ENCODE measurements at regions not wholly inside any gene's neighbourhood (a gene's known extent, or its start where the extent isn't known, plus 50 kb on each side); places are given as distances from the start of the nearest gene placed in this dataset.

DNA sequence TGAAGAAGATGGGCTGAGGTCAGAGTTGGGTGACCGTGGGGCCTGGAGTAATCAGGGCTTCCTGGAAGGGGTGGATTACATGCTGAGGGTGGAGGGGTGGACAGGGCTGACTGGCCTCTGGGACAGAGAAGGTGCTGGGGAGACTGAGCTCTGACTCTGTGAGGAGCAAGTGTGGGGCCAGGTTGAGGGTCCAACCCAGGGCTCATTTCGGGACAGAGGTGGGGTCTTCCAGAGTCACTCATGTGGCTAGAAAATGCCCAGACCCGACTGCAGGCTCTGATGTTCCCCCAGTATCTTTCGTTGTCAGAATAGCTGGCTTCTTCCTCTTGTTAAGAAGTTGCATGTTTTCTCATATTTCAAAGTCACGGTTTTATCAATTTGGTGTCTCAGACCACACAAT lies 311.8 kb downstream of the PTPRU start:
- intact Hi-C loops (cut with DNase I; ENCODE audit: low total_unique reads): no loop called here
- H3K27me3 ChIP-seq (replicated peaks in 1 of 7): peaks cover 0 to 10% (median 0%) of the 10 kb centered on the region in 7 donors
- DNase-seq: peak; percentile 33
- WGBS, 5 donors: 44 to 52% (median 47%) methylated on average over 5 of the region's 5 CpGs
- H3K4me3 ChIP-seq: no peak overlapping the region
- no peak for TF ChIP-seq POLR2A (IDR thresholded peaks at IDR 0.05)
- TF ChIP-seq, protein P1, sequence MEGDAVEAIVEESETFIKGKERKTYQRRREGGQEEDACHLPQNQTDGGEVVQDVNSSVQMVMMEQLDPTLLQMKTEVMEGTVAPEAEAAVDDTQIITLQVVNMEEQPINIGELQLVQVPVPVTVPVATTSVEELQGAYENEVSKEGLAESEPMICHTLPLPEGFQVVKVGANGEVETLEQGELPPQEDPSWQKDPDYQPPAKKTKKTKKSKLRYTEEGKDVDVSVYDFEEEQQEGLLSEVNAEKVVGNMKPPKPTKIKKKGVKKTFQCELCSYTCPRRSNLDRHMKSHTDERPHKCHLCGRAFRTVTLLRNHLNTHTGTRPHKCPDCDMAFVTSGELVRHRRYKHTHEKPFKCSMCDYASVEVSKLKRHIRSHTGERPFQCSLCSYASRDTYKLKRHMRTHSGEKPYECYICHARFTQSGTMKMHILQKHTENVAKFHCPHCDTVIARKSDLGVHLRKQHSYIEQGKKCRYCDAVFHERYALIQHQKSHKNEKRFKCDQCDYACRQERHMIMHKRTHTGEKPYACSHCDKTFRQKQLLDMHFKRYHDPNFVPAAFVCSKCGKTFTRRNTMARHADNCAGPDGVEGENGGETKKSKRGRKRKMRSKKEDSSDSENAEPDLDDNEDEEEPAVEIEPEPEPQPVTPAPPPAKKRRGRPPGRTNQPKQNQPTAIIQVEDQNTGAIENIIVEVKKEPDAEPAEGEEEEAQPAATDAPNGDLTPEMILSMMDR (IDR thresholded peaks at IDR 0.05 in 8 of 11, conservative IDR thresholded peaks at IDR 0.05 in 3 of 11): no peak
- no peak for TF ChIP-seq POLR2AphosphoS5 (IDR thresholded peaks at IDR 0.05)
- H3K27ac ChIP-seq: no peak overlapping the region
- H3K36me3 ChIP-seq: no peaks in the 10 kb centered on the region
- H3K9me3 ChIP-seq: no peaks in the 10 kb centered on the region
- H3K4me1 ChIP-seq: no peaks in the 10 kb centered on the region

DNA sequence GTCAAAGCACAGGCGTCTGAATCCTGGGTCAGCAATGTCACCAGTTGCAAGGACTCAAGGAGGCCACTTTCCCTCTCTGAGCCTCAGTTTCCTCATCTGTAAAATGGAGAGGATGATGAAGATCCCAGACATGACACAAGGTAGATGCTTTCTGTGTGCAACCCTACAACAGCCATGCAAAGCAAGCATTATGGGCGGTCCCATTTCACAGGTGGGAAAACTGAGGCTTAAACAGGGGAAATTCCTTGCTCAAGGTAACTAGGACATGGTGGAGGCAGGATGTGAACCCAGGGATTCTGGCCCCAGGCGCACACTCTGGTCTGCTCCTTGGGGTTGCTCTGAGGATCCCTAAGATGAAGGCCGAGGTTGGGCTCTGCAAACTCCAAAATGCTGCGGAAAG lies 311.0 kb downstream of the PTPRU start:
- no peak overlapping the region for H3K4me3 ChIP-seq
- no peak for DNase-seq

DNA sequence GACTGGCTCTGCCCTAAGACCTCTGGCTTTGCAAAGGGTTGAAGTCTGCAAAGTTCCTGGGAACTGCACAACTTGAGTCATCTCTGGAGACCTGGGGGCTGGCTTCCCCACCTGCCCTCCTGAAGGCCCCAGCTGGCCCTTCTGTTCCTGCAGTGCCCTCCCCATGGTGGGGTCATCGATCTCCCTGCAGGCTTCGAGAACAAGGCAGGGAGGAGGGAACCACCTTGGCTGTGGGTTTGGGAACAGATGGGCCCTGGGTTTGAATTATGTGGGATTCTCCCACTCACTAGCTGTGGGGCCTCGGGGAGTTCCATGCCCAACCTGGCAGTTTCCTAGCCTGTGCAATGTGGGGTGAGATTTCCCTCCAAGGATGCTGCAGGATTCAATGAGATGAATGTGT lies 310.2 kb downstream of the PTPRU start:
- Histone ChIP-seq H3K9me3 (no peaks in the 10 kb centered on the region), H3K27me3 (replicated peaks in 1 of 7) (peaks cover 0 to 10% (median 0%) of the 10 kb centered on the region in 7 donors), H3K4me3 (no peak overlapping the region), H3K27ac (no peak overlapping the region), H3K36me3 (no peaks in the 10 kb centered on the region), H3K4me1 (no peaks in the 10 kb centered on the region)
- intact Hi-C loops (cut with DNase I; ENCODE audit: low total_unique reads): no loop called here
- peak; percentile 41 for DNase-seq
- TF ChIP-seq POLR2A (IDR thresholded peaks at IDR 0.05) (no peak), POLR2AphosphoS5 (IDR thresholded peaks at IDR 0.05) (no peak)
- TF ChIP-seq, protein P1 (IDR thresholded peaks at IDR 0.05 in 8 of 11, conservative IDR thresholded peaks at IDR 0.05 in 3 of 11): no peak
- WGBS, 5 donors: 55 to 88% (median 82%) methylated on average over 3 of the region's 3 CpGs; no CpG with 5 or more reads in 1 of the 5 donors

More for the DNA sequence above, 311.0 kb downstream of the PTPRU start:
- intact Hi-C loops (cut with DNase I; ENCODE audit: low total_unique reads): no loop called here
- H3K27me3 ChIP-seq (replicated peaks in 1 of 7): peaks cover 0 to 10% (median 0%) of the 10 kb centered on the region in 7 donors
- WGBS, 5 donors: 90 to 94% (median 93%) methylated on average over 5 of the region's 5 CpGs
- H3K27ac ChIP-seq: no peak overlapping the region
- TF ChIP-seq, protein P1 (IDR thresholded peaks at IDR 0.05 in 8 of 11, conservative IDR thresholded peaks at IDR 0.05 in 3 of 11): no peak
- TF ChIP-seq POLR2AphosphoS5 (IDR thresholded peaks at IDR 0.05) (no peak), POLR2A (IDR thresholded peaks at IDR 0.05) (no peak)
- H3K9me3 ChIP-seq: no peaks in the 10 kb centered on the region
- H3K4me1 ChIP-seq: no peaks in the 10 kb centered on the region
- no peaks in the 10 kb centered on the region for H3K36me3 ChIP-seq

DNA sequence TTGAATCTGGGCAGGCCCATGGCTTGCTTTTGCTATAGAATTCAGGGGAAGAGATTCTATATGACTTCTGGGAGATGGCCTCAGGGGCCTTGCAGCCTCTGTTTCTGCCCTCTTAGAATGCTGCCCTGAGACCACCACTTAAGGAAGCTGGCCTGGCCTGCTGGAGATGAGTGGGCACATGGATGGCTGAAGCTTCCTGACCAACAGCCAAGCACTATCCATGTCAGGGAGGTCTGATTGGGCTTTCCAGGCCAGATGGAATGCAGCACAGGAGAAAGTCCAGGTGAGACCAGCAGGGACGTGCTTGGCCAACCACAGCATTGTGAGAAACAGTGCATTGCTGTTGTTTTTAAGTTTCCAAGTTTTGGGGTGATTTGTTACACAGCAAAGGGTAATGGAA lies 308.1 kb downstream of the PTPRU start:
- H3K36me3 ChIP-seq: no peaks in the 10 kb centered on the region
- no peak for DNase-seq
- no peak overlapping the region for H3K27ac ChIP-seq
- H3K4me1 ChIP-seq: no peaks in the 10 kb centered on the region
- intact Hi-C loops (cut with DNase I; ENCODE audit: low total_unique reads): no loop called here
- peaks cover 0 to under 1% (median 0%) of the 10 kb centered on the region in 7 donors for H3K27me3 ChIP-seq (replicated peaks in 1 of 7)
- TF ChIP-seq, protein P1 (IDR thresholded peaks at IDR 0.05 in 8 of 11, conservative IDR thresholded peaks at IDR 0.05 in 3 of 11): no peak
- TF ChIP-seq POLR2A (IDR thresholded peaks at IDR 0.05) (no peak), POLR2AphosphoS5 (IDR thresholded peaks at IDR 0.05) (no peak)
- WGBS, 5 donors: 79 to 94% (median 87%) methylated on average over 1 of the region's 1 CpG
- no peak overlapping the region for H3K4me3 ChIP-seq
- no peaks in the 10 kb centered on the region for H3K9me3 ChIP-seq

Data from spleen (tissue), 11 donors.